Vagina (tissue), 2 donors: ENCODE measurements at regions not wholly inside any gene's neighbourhood (a gene's known extent, or its start where the extent isn't known, plus 50 kb on each side); places are given as distances from the start of the nearest gene placed in this dataset.

ENCODE experiments used
- DNase-seq, 2 donors: peaks; one replicate each; pipeline ENCODE4 v3.0.0-alpha.2; 2017; ENCODE audit errors: extremely low spot score in 2 of 2
- H3K27ac ChIP-seq: fragments of 200-600 bp; sonication (generic); one replicate; pipeline ENCODE4 v1.5.1; 2019
- H3K27me3 ChIP-seq: fragments of 200-600 bp; sonication (generic); one replicate; pipeline ENCODE4 v1.5.1; 2019
- H3K36me3 ChIP-seq, 2 donors: fragments of 200-600 bp; sonication (generic); one replicate each; pipeline ENCODE4 v1.5.1; 2017 to 2019
- H3K4me1 ChIP-seq: fragments of 200-600 bp; sonication (generic); one replicate; pipeline ENCODE4 v1.5.1; 2019
- H3K4me3 ChIP-seq, 2 donors: fragments of 200-600 bp; sonication (generic); 1 replicate in 1 of 2; 2 replicates in 1 of 2; pipeline ENCODE4 v1.5.1; 2016 to 2019
- H3K9me3 ChIP-seq: fragments of 200-600 bp; sonication (generic); one replicate; pipeline ENCODE4 v1.5.1; 2019
- CTCF ChIP-seq, 3 experiments: fragments of 450-650 bp in 2 of 3; fragments of 200-600 bp in 1 of 3; sonication (generic) in 1 of 3; IDR thresholded peaks; one replicate each; pipeline ENCODE4 v1.5.1; 2017 to 2019; ENCODE audit warnings: antibody characterized with exemption in 3 of 3, mild to moderate bottlenecking in 2 of 3, moderate library complexity in 2 of 3
- POLR2A ChIP-seq, 2 donors: fragments of 450-650 bp; IDR thresholded peaks; one replicate each; pipeline ENCODE4 v1.6.1; 2017; ENCODE audit warnings: antibody characterized with exemption in 2 of 2, mild to moderate bottlenecking in 2 of 2, moderate library complexity in 2 of 2
- POLR2AphosphoS5 ChIP-seq, 2 donors: sonication (generic); formaldehyde crosslinking; IDR thresholded peaks; one replicate each; pipeline ENCODE4 v1.9.0; 2017; ENCODE audit warnings: antibody characterized with exemption in 2 of 2, mild to moderate bottlenecking in 2 of 2, low read depth in 1 of 2; ENCODE audit not compliant: insufficient read depth in 1 of 2
- intact Hi-C: fragments of 100-400 bp; cut with DNase I; formaldehyde crosslinking; loops from one replicate; pipeline ENCODE4 v1.15.1; 2023

DNA sequence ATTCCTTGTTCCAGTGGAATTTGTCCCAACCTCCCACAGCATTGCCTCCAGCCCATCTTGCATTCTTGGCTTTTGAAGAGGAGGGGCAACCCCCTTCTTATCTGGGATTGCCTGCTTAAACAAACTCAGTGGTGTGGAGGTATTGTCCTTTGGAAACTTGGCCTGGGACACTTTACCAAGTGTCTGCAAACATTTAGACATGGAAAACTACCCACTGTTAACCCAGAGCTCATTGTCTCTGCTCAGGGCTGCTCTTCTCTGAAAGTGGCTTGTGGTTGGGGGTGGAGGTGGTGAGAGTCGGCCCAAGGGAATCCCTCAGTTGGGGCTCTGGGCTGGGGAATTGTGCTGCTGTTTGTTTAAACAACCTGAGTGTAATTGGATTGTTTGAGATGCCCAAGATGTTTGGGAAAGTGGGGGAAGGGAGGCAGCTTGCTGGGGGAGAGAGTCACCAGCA, 178.3 kb upstream of the GATA6 start:
- Histone ChIP-seq H3K9me3 (no peaks in the 10 kb centered on the region), H3K4me3 (no peak overlapping the region), H3K4me1 (no peaks in the 10 kb centered on the region), H3K27me3 (no peaks in the 10 kb centered on the region), H3K27ac (no peak overlapping the region), H3K36me3 (no peaks in the 10 kb centered on the region)
- intact Hi-C loops, result no loop called here
- TF ChIP-seq POLR2AphosphoS5 (IDR thresholded peaks at IDR 0.05; ENCODE audit: insufficient read depth in 1 of 2, low read depth in 1 of 2) (no peak), CTCF (IDR thresholded peaks at IDR 0.05) (no peak), POLR2A (IDR thresholded peaks at IDR 0.05) (no peak)
- DNase-seq, result no peak

- no peaks in the 10 kb centered on the region for H3K9me3 ChIP-seq
- H3K4me3 ChIP-seq, result no peak overlapping the region
- DNase-seq, result no peak
- H3K27ac ChIP-seq, result no peak overlapping the region
- H3K36me3 ChIP-seq, result no peaks in the 10 kb centered on the region
- TF ChIP-seq CTCF (IDR thresholded peaks at IDR 0.05) (no peak), POLR2AphosphoS5 (IDR thresholded peaks at IDR 0.05; ENCODE audit: insufficient read depth in 1 of 2, low read depth in 1 of 2) (no peak), POLR2A (IDR thresholded peaks at IDR 0.05) (no peak)
- intact Hi-C loops, result no loop called here
- H3K4me1 ChIP-seq, result no peaks in the 10 kb centered on the region
- no peaks in the 10 kb centered on the region for H3K27me3 ChIP-seq
Observed at GRCh38 chr18:21991886-21992285, 177.5 kb upstream of the GATA6 start.

GRCh38 chr18:21996351-21996826, 173.0 kb upstream of the GATA6 start:
- Histone ChIP-seq H3K4me1 (no peaks in the 10 kb centered on the region), H3K36me3 (no peaks in the 10 kb centered on the region), H3K4me3 (no peak overlapping the region), H3K27ac (no peak overlapping the region), H3K9me3 (no peaks in the 10 kb centered on the region), H3K27me3 (no peaks in the 10 kb centered on the region)
- intact Hi-C loops, result no loop called here
- DNase-seq, result no peak
- TF ChIP-seq POLR2AphosphoS5 (IDR thresholded peaks at IDR 0.05; ENCODE audit: insufficient read depth in 1 of 2, low read depth in 1 of 2) (no peak), CTCF (IDR thresholded peaks at IDR 0.05) (no peak), POLR2A (IDR thresholded peaks at IDR 0.05) (no peak)

DNA sequence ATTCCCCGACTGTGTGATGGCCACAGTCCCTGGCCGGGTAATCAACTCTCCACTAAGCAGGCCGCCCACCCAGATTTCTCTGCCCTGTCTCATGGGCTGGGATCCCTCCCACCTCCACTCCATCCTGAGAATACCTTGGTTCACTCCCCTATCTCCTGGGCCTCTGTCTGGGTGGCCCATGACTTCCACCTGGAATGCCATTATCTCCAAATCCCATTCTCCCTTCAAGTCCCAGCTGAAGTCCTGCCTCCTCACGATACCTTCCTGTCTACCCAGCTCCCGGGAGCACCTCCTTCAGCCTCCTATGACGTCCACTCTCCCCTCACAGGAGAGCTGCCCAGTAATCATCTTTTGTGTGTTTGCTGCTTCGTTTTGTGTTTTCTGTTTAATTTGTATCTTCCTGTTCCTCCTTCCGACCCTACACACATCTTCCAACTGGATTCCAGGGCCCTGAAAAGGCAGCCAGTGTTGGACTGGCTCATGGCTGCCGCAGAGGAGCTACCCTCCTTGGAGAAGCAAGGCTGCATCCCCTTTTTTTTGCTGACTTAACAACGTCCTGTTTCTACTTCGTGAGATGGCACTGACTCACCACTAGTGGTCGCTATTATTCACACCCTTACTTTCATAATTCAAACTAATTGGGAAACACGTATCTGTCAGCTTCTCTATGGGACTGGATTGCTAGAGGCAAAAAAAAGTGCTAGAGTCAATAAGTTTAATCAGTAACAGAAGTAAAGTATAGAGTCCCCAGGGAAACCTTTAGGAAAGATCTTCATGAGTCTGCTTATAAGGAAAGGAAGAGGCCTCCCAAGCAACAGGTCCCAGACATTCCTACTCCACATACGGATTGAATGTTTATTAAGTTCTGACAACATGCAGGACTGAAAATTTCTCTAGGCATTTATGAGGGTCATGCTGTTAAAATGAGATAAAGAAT, 171.9 kb upstream of the GATA6 start:
- no peaks in the 10 kb centered on the region for H3K4me1 ChIP-seq
- no peak for DNase-seq
- no peaks in the 10 kb centered on the region for H3K27me3 ChIP-seq
- intact Hi-C loops, result no loop called here
- H3K9me3 ChIP-seq, result no peaks in the 10 kb centered on the region
- no peaks in the 10 kb centered on the region for H3K36me3 ChIP-seq
- no peak overlapping the region for H3K4me3 ChIP-seq
- H3K27ac ChIP-seq, result no peak overlapping the region
- TF ChIP-seq POLR2A (IDR thresholded peaks at IDR 0.05) (no peak), POLR2AphosphoS5 (IDR thresholded peaks at IDR 0.05; ENCODE audit: insufficient read depth in 1 of 2, low read depth in 1 of 2) (no peak), CTCF (IDR thresholded peaks at IDR 0.05) (peak; percentile 25 to 48 (median 41))

GRCh38 chr18:21998486-21998885, 170.9 kb upstream of the GATA6 start:
- no peak for DNase-seq
- no peaks in the 10 kb centered on the region for H3K9me3 ChIP-seq
- no peak for TF ChIP-seq POLR2AphosphoS5 (IDR thresholded peaks at IDR 0.05; ENCODE audit: insufficient read depth in 1 of 2, low read depth in 1 of 2)
- TF ChIP-seq CTCF (IDR thresholded peaks at IDR 0.05), result no peak
- no peak for TF ChIP-seq POLR2A (IDR thresholded peaks at IDR 0.05)
- intact Hi-C loops, result no loop called here
- no peak overlapping the region for H3K4me3 ChIP-seq
- no peaks in the 10 kb centered on the region for H3K27me3 ChIP-seq
- H3K4me1 ChIP-seq, result no peaks in the 10 kb centered on the region
- no peaks in the 10 kb centered on the region for H3K36me3 ChIP-seq
- no peak overlapping the region for H3K27ac ChIP-seq
